ENCODE measurements at regions not wholly inside any gene's neighbourhood (a gene's known extent, or its start where the extent isn't known, plus 50 kb on each side); places are given as distances from the start of the nearest gene placed in this dataset.

DNA sequence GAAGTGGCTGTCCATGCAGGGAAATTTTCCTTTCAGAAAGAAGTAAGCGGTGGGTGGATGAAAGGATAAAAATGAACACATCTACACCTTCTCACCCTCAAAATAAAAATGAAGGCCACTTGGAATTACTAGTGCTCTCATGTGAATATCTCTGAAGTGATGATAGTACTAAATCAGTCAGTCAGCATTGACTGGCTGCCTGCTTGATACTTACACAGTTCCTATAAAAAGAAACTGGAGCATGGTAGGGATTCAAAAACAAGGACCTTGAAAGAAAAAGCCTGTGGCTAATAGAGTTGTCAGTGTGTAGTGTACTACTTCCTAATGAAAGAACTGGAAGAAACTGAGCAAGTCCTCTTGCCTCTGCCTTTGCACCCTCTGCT is 239.7 kb downstream of the HLX start:
- TF ChIP-seq ZC3H10 (CRISPR knock-in tag; IDR thresholded peaks at IDR 0.05) (0 out of 2 replicates have a peak, but pooled peaks have one; percentile 36), TCF4 (CRISPR knock-in tag; IDR thresholded peaks at IDR 0.05; ENCODE audit: borderline replicate concordance) (no peak)
- peak; percentile 2; the same call in 1 of the 3 replicates for ATAC-seq

DNA sequence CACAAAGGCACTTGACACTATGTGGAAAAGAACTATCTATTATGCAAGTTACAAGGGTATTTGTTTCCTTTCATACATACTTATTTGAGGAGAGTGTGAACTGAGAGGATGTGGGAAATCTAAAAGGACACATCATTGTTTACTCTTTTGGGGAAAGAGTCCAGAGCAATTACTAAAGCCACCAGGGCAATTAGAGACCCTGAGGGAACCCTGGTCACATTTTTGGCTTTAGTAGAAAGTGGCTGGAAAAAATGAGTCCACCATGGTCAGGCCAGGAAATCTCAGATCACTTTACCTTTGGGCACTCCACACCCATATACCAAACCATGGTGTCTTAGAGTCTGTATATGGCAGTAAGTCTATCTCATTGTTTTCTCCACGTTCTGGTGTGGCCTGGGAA is 243.3 kb downstream of the HLX start:
- TF ChIP-seq TOX (CRISPR knock-in tag; IDR thresholded peaks at IDR 0.05; ENCODE audit: borderline replicate concordance) (no peak), ZNF70 (CRISPR knock-in tag; IDR thresholded peaks at IDR 0.05) (no peak), RARB (CRISPR knock-in tag; IDR thresholded peaks at IDR 0.05) (no peak), ZC3H10 (CRISPR knock-in tag; IDR thresholded peaks at IDR 0.05) (no peak), TCF4 (CRISPR knock-in tag; IDR thresholded peaks at IDR 0.05; ENCODE audit: borderline replicate concordance) (no peak), GLIS3 (CRISPR knock-in tag; IDR thresholded peaks at IDR 0.05) (no peak), OSR1 (CRISPR knock-in tag; IDR thresholded peaks at IDR 0.05) (no peak), ESRRG (CRISPR knock-in tag; IDR thresholded peaks at IDR 0.05) (no peak), ZNF565 (CRISPR knock-in tag; conservative IDR thresholded peaks at IDR 0.05; ENCODE audit: low read depth) (no peak), CSDC2 (CRISPR knock-in tag; IDR thresholded peaks at IDR 0.05) (no peak)
- TF ChIP-seq, protein P1, sequence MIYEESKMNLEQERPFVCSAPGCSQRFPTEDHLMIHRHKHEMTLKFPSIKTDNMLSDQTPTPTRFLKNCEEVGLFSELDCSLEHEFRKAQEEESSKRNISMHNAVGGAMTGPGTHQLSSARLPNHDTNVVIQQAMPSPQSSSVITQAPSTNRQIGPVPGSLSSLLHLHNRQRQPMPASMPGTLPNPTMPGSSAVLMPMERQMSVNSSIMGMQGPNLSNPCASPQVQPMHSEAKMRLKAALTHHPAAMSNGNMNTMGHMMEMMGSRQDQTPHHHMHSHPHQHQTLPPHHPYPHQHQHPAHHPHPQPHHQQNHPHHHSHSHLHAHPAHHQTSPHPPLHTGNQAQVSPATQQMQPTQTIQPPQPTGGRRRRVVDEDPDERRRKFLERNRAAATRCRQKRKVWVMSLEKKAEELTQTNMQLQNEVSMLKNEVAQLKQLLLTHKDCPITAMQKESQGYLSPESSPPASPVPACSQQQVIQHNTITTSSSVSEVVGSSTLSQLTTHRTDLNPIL (CRISPR knock-in tag; IDR thresholded peaks at IDR 0.05; ENCODE audit: low read depth): no peak
- TF ChIP-seq, protein P2, sequence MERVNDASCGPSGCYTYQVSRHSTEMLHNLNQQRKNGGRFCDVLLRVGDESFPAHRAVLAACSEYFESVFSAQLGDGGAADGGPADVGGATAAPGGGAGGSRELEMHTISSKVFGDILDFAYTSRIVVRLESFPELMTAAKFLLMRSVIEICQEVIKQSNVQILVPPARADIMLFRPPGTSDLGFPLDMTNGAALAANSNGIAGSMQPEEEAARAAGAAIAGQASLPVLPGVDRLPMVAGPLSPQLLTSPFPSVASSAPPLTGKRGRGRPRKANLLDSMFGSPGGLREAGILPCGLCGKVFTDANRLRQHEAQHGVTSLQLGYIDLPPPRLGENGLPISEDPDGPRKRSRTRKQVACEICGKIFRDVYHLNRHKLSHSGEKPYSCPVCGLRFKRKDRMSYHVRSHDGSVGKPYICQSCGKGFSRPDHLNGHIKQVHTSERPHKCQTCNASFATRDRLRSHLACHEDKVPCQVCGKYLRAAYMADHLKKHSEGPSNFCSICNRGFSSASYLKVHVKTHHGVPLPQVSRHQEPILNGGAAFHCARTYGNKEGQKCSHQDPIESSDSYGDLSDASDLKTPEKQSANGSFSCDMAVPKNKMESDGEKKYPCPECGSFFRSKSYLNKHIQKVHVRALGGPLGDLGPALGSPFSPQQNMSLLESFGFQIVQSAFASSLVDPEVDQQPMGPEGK (CRISPR knock-in tag; IDR thresholded peaks at IDR 0.05; ENCODE audit: borderline replicate concordance): no peak
- TF ChIP-seq, protein P3, sequence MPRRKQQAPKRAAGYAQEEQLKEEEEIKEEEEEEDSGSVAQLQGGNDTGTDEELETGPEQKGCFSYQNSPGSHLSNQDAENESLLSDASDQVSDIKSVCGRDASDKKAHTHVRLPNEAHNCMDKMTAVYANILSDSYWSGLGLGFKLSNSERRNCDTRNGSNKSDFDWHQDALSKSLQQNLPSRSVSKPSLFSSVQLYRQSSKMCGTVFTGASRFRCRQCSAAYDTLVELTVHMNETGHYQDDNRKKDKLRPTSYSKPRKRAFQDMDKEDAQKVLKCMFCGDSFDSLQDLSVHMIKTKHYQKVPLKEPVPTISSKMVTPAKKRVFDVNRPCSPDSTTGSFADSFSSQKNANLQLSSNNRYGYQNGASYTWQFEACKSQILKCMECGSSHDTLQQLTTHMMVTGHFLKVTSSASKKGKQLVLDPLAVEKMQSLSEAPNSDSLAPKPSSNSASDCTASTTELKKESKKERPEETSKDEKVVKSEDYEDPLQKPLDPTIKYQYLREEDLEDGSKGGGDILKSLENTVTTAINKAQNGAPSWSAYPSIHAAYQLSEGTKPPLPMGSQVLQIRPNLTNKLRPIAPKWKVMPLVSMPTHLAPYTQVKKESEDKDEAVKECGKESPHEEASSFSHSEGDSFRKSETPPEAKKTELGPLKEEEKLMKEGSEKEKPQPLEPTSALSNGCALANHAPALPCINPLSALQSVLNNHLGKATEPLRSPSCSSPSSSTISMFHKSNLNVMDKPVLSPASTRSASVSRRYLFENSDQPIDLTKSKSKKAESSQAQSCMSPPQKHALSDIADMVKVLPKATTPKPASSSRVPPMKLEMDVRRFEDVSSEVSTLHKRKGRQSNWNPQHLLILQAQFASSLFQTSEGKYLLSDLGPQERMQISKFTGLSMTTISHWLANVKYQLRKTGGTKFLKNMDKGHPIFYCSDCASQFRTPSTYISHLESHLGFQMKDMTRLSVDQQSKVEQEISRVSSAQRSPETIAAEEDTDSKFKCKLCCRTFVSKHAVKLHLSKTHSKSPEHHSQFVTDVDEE (CRISPR knock-in tag; IDR thresholded peaks at IDR 0.05): no peak
- TF ChIP-seq, protein P4, sequence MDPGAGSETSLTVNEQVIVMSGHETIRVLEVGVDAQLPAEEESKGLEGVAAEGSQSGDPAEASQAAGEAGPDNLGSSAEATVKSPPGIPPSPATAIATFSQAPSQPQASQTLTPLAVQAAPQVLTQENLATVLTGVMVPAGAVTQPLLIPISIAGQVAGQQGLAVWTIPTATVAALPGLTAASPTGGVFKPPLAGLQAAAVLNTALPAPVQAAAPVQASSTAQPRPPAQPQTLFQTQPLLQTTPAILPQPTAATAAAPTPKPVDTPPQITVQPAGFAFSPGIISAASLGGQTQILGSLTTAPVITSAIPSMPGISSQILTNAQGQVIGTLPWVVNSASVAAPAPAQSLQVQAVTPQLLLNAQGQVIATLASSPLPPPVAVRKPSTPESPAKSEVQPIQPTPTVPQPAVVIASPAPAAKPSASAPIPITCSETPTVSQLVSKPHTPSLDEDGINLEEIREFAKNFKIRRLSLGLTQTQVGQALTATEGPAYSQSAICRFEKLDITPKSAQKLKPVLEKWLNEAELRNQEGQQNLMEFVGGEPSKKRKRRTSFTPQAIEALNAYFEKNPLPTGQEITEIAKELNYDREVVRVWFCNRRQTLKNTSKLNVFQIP (CRISPR knock-in tag; IDR thresholded peaks at IDR 0.05; ENCODE audit: borderline replicate concordance, low read depth): no peak
- TF ChIP-seq, protein P5, sequence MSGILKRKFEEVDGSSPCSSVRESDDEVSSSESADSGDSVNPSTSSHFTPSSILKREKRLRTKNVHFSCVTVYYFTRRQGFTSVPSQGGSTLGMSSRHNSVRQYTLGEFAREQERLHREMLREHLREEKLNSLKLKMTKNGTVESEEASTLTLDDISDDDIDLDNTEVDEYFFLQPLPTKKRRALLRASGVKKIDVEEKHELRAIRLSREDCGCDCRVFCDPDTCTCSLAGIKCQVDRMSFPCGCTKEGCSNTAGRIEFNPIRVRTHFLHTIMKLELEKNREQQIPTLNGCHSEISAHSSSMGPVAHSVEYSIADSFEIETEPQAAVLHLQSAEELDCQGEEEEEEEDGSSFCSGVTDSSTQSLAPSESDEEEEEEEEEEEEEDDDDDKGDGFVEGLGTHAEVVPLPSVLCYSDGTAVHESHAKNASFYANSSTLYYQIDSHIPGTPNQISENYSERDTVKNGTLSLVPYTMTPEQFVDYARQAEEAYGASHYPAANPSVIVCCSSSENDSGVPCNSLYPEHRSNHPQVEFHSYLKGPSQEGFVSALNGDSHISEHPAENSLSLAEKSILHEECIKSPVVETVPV (CRISPR knock-in tag; IDR thresholded peaks at IDR 0.05): no peak
- no peak for ATAC-seq

DNA sequence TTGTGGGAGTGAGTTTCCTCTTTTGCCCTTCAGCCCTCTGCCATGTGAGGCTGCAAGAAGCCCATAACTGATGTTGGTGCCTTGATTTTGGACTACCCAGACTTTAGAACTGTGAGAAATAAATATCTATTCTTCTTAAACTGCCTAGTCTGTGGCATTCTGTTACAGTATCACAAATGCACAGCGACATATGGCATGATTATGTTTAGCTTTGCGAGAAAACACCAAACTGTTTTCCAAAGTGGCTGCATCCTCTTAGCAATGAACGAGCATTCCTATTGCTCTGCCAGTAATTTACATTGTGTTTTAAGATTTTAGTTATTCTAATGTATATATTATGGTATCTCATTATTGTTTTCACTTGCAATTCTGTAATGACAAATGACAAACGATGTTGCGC is 246.7 kb downstream of the HLX start:
- ATAC-seq: no peak
- TF ChIP-seq, protein P4 (CRISPR knock-in tag; IDR thresholded peaks at IDR 0.05; ENCODE audit: borderline replicate concordance, low read depth): no peak
- TF ChIP-seq ZNF70 (CRISPR knock-in tag; IDR thresholded peaks at IDR 0.05): no peak
- no peak for TF ChIP-seq BACH2 (CRISPR knock-in tag; IDR thresholded peaks at IDR 0.05; ENCODE audit: borderline replicate concordance)
- no peak for TF ChIP-seq PPARA (CRISPR knock-in tag; IDR thresholded peaks at IDR 0.05; ENCODE audit: borderline replicate concordance)
- TF ChIP-seq, protein P2 (CRISPR knock-in tag; IDR thresholded peaks at IDR 0.05; ENCODE audit: borderline replicate concordance): no peak
- TF ChIP-seq ZNF565 (CRISPR knock-in tag; conservative IDR thresholded peaks at IDR 0.05; ENCODE audit: low read depth): no peak
- TF ChIP-seq ISL1 (CRISPR knock-in tag; IDR thresholded peaks at IDR 0.05): no peak
- no peak for TF ChIP-seq TOX (CRISPR knock-in tag; IDR thresholded peaks at IDR 0.05; ENCODE audit: borderline replicate concordance)
